ENCODE measurements at regions not wholly inside any gene's neighbourhood (a gene's known extent, or its start where the extent isn't known, plus 50 kb on each side); places are given as distances from the start of the nearest gene placed in this dataset.

DNA sequence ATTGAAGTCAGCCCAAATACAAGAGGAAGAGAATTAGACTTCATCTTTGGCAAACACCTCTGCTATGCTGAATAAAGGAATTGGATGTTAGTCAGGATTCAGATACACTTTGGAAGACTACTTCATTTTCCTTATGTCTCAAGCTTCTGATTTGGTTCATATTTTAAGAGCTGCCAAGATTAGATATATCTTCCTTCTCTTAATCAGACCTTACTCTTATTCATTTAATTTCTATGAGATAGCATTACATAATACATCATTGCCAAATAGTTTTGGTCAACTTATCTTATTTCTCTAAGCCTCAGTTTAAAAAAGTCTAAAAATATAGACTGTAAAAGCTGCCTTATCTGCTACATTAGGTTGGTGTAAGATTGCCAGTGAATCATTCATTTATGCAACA lies 330.6 kb upstream of the NAV3 start:
- no TSS peak for BruUV-seq (replicated peaks)
- Histone ChIP-seq H4K20me1 (replicated peaks; ENCODE audit: control insufficient read depth, extremely low read depth, insufficient read depth, low read length) (no peaks in the 10 kb centered on the region), H3K4me1 (ENCODE audit: control insufficient read depth, extremely low read depth, insufficient read depth, low read length) (no peaks in the 10 kb centered on the region), H3K9ac (replicated peaks; ENCODE audit: extremely low read depth, insufficient read depth, low read length) (no peak overlapping the region), H3K36me3 (ENCODE audit: control insufficient read depth in 2 of 2, extremely low read depth in 1 of 2, insufficient read depth in 2 of 2, low read length in 2 of 2) (no peaks in the 10 kb centered on the region), H3K9me3 (replicated peaks; ENCODE audit: control insufficient read depth, insufficient read depth, low read length) (no peaks in the 10 kb centered on the region), H3K4me2 (ENCODE audit: insufficient read depth, low read length) (no peak overlapping the region), H3K4me3 (replicated peaks in 1 of 3; ENCODE audit: insufficient read depth in 1 of 3, low read depth in 1 of 3, low read length in 3 of 3) (no peak overlapping the region), H3K9me1 (replicated peaks; ENCODE audit: control insufficient read depth, extremely low read depth, insufficient read depth, low read length) (no peaks in the 10 kb centered on the region), H3K27me3 (ENCODE audit: control insufficient read depth in 2 of 2, insufficient read depth in 2 of 2, low read length in 2 of 2) (peaks cover 0 to 2% of the 10 kb centered on the region in 2 experiments), H3K27ac (ENCODE audit: insufficient read depth, low read depth, low read length) (no peak overlapping the region), H2AFZ (ENCODE audit: low read depth, low read length) (no peak overlapping the region), H3K79me2 (ENCODE audit: control insufficient read depth, insufficient read depth, low read length) (no peaks in the 10 kb centered on the region)
- dilution Hi-C loops (cut with MboI; ENCODE audit: extremely low pct_ligation_motif_present, low sequenced_read_pairs) = no loop called here
- TF ChIP-seq FOS (IDR thresholded peaks at IDR 0.05; ENCODE audit: borderline replicate concordance, insufficient read depth, low read length) (no peak), EZH2 (IDR thresholded peaks at IDR 0.05; ENCODE audit: borderline replicate concordance, low read depth, low read length, severe bottlenecking) (no peak), GATA2 (IDR thresholded peaks at IDR 0.05; ENCODE audit: insufficient read depth, insufficient read length, low read depth, low read length) (no peak), JUN (IDR thresholded peaks at IDR 0.05; ENCODE audit: borderline replicate concordance, insufficient read depth, insufficient read length, low read depth) (no peak), POLR2A (IDR thresholded peaks at IDR 0.05; ENCODE audit: low read depth, low read length) (no peak), MYC (IDR thresholded peaks at IDR 0.05; ENCODE audit: low read depth, low read length) (no peak), POLR2AphosphoS5 (IDR thresholded peaks at IDR 0.05; ENCODE audit: insufficient read depth, low read depth, low read length) (no peak)
- TF ChIP-seq, protein P1, sequence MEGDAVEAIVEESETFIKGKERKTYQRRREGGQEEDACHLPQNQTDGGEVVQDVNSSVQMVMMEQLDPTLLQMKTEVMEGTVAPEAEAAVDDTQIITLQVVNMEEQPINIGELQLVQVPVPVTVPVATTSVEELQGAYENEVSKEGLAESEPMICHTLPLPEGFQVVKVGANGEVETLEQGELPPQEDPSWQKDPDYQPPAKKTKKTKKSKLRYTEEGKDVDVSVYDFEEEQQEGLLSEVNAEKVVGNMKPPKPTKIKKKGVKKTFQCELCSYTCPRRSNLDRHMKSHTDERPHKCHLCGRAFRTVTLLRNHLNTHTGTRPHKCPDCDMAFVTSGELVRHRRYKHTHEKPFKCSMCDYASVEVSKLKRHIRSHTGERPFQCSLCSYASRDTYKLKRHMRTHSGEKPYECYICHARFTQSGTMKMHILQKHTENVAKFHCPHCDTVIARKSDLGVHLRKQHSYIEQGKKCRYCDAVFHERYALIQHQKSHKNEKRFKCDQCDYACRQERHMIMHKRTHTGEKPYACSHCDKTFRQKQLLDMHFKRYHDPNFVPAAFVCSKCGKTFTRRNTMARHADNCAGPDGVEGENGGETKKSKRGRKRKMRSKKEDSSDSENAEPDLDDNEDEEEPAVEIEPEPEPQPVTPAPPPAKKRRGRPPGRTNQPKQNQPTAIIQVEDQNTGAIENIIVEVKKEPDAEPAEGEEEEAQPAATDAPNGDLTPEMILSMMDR (IDR thresholded peaks at IDR 0.05; ENCODE audit: extremely low read depth in 1 of 2, insufficient read depth in 1 of 2, low read depth in 1 of 2, low read length in 2 of 2) = no peak
- TF ChIP-seq, protein P2, sequence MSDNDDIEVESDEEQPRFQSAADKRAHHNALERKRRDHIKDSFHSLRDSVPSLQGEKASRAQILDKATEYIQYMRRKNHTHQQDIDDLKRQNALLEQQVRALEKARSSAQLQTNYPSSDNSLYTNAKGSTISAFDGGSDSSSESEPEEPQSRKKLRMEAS (IDR thresholded peaks at IDR 0.05; ENCODE audit: insufficient read depth, insufficient read length) = no peak
- DNase-seq (ENCODE audit: low read depth, low spot score) = no peak
- ChIA-PET POLR2A (no interaction called here), CTCF (interaction anchor here (0.7 kb wide), 1 partner anchor 10 kb away, joined by 3 read pairs; no protein-coding TSS in a partner anchor)
- intact Hi-C loops (cut with micrococcal nuclease) = no loop called here
- FAIRE-seq = no peak

All from endothelial cell of umbilical vein (primary cell).